ENCODE measurements at regions not wholly inside any gene's neighbourhood (a gene's known extent, or its start where the extent isn't known, plus 50 kb on each side); places are given as distances from the start of the nearest gene placed in this dataset.

DNA sequence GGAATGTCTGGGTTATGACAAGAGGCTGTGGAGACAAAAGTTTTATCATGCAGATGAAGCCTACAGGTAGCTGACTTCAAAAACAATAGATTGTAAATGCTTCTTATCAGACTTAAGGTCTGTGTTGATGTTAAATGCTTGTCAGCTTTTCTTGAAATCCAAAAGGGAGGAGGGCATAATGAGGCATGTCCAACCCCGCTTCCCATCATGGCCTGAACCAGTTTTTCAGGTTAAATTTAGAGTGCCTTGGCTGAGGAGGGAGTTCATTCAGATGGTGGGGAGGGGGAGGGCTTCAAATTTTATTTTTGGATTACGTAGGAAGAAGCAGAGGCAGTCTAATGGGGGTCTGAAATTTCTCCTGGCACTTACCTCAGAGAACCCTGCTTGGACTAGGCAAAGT is 207.7 kb upstream of the HDX start:
- Histone ChIP-seq H3K9me3 (ENCODE audit: control insufficient read depth, insufficient read depth, low read depth, low read length) (no peaks in the 10 kb centered on the region), H3K4me1 (ENCODE audit: control insufficient read depth, insufficient read depth, low read length) (no peaks in the 10 kb centered on the region), H3K4me3 (ENCODE audit: low read depth, low read length) (no peak overlapping the region), H3K36me3 (ENCODE audit: control insufficient read depth in 2 of 2, insufficient read depth in 1 of 2, low read length in 2 of 2) (no peaks in the 10 kb centered on the region), H3K27ac (ENCODE audit: extremely low read depth, low read depth, low read length) (no peak overlapping the region)
- POLR2A ChIA-PET, result no interaction called here
- CTCF ChIA-PET, result no interaction called here
- TF ChIP-seq ZNF521 (tag by site-specific recombination; IDR thresholded peaks at IDR 0.05) (no peak), ZNF169 (tag by site-specific recombination; IDR thresholded peaks at IDR 0.05) (no peak), ZFP37 (tag by site-specific recombination; IDR thresholded peaks at IDR 0.05) (no peak), ZNF514 (tag by site-specific recombination; IDR thresholded peaks at IDR 0.05) (no peak), ZNF114 (tag by site-specific recombination; IDR thresholded peaks at IDR 0.05) (no peak), ZNF530 (tag by site-specific recombination; IDR thresholded peaks at IDR 0.05; ENCODE audit: low read depth) (no peak), TCF7L2 (IDR thresholded peaks at IDR 0.05; ENCODE audit: borderline replicate concordance, low read depth, low read length) (no peak), ZFHX2 (tag by site-specific recombination; conservative IDR thresholded peaks at IDR 0.05) (no peak), ZSCAN30 (tag by site-specific recombination; IDR thresholded peaks at IDR 0.05) (no peak), ZNF670 (tag by site-specific recombination; IDR thresholded peaks at IDR 0.05; ENCODE audit: low read depth) (no peak), GLI2 (tag by site-specific recombination; IDR thresholded peaks at IDR 0.05; ENCODE audit: borderline replicate concordance, low read depth) (no peak), ZNF140 (tag by site-specific recombination; IDR thresholded peaks at IDR 0.05) (no peak), GLIS1 (tag by site-specific recombination; IDR thresholded peaks at IDR 0.05) (no peak), ZBTB48 (tag by site-specific recombination; IDR thresholded peaks at IDR 0.05) (no peak)
- TF ChIP-seq, protein P1, sequence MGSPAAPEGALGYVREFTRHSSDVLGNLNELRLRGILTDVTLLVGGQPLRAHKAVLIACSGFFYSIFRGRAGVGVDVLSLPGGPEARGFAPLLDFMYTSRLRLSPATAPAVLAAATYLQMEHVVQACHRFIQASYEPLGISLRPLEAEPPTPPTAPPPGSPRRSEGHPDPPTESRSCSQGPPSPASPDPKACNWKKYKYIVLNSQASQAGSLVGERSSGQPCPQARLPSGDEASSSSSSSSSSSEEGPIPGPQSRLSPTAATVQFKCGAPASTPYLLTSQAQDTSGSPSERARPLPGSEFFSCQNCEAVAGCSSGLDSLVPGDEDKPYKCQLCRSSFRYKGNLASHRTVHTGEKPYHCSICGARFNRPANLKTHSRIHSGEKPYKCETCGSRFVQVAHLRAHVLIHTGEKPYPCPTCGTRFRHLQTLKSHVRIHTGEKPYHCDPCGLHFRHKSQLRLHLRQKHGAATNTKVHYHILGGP (tag by site-specific recombination; IDR thresholded peaks at IDR 0.05), result no peak
- TF ChIP-seq, protein P2, sequence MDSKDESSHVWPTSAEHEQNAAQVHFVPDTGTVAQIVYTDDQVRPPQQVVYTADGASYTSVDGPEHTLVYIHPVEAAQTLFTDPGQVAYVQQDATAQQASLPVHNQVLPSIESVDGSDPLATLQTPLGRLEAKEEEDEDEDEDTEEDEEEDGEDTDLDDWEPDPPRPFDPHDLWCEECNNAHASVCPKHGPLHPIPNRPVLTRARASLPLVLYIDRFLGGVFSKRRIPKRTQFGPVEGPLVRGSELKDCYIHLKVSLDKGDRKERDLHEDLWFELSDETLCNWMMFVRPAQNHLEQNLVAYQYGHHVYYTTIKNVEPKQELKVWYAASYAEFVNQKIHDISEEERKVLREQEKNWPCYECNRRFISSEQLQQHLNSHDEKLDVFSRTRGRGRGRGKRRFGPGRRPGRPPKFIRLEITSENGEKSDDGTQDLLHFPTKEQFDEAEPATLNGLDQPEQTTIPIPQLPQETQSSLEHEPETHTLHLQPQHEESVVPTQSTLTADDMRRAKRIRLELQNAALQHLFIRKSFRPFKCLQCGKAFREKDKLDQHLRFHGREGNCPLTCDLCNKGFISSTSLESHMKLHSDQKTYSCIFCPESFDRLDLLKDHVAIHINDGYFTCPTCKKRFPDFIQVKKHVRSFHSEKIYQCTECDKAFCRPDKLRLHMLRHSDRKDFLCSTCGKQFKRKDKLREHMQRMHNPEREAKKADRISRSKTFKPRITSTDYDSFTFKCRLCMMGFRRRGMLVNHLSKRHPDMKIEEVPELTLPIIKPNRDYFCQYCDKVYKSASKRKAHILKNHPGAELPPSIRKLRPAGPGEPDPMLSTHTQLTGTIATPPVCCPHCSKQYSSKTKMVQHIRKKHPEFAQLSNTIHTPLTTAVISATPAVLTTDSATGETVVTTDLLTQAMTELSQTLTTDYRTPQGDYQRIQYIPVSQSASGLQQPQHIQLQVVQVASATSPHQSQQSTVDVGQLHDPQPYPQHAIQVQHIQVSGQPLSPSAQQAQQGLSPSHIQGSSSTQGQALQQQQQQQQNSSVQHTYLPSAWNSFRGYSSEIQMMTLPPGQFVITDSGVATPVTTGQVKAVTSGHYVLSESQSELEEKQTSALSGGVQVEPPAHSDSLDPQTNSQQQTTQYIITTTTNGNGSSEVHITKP (tag by site-specific recombination; IDR thresholded peaks at IDR 0.05), result no peak
- TF ChIP-seq, protein P3, sequence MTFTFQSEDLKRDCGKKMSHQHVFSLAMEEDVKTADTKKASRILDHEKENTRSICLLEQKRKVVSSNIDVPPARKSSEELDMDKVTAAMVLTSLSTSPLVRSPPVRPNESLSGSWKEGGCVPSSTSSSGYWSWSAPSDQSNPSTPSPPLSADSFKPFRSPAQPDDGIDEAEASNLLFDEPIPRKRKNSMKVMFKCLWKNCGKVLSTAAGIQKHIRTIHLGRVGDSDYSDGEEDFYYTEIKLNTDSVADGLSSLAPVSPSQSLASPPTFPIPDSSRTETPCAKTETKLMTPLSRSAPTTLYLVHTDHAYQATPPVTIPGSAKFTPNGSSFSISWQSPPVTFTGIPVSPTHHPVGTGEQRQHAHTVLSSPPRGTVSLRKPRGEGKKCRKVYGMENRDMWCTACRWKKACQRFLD (tag by site-specific recombination; IDR thresholded peaks at IDR 0.05), result no peak

DNA sequence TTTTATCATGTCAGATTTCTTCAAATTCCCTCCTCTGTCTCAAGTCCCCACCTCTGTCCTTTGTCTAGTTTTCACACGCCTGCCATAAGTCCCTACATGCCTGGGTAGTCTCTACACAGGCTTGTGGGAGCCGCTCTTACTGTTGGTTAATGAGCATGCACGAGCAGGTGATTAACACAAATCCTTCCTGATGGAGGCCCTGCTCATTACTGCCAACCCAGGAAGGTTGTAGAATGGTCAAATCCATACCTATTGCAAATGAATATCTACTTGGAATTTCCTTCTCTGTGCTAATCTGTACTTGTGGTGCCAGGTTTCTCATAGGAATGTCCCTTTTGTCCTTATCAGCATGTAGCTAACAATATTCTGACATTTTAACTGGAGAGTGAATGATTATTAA is 208.4 kb upstream of the HDX start:
- H3K9me3 ChIP-seq (ENCODE audit: control insufficient read depth, insufficient read depth, low read depth, low read length), result no peaks in the 10 kb centered on the region
- H3K4me3 ChIP-seq (ENCODE audit: low read depth, low read length), result no peak overlapping the region
- no peaks in the 10 kb centered on the region for H3K4me1 ChIP-seq (ENCODE audit: control insufficient read depth, insufficient read depth, low read length)
- ChIA-PET CTCF (no interaction called here), POLR2A (no interaction called here)
- no peak overlapping the region for H3K27ac ChIP-seq (ENCODE audit: extremely low read depth, low read depth, low read length)
- H3K36me3 ChIP-seq (ENCODE audit: control insufficient read depth in 2 of 2, insufficient read depth in 1 of 2, low read length in 2 of 2), result no peaks in the 10 kb centered on the region
- TF ChIP-seq ZNF2 (tag by site-specific recombination; IDR thresholded peaks at IDR 0.05) (no peak), ZIC2 (tag by site-specific recombination; IDR thresholded peaks at IDR 0.05) (no peak), ZNF560 (tag by site-specific recombination; IDR thresholded peaks at IDR 0.05; ENCODE audit: borderline replicate concordance) (no peak), ZNF654 (tag by site-specific recombination; IDR thresholded peaks at IDR 0.05; ENCODE audit: low read depth) (no peak), ZXDB (tag by site-specific recombination; IDR thresholded peaks at IDR 0.05) (no peak), ZNF274 (IDR thresholded peaks at IDR 0.05; ENCODE audit: low read length) (no peak), ZNF274 (tag by site-specific recombination; IDR thresholded peaks at IDR 0.05; ENCODE audit: borderline replicate concordance) (no peak), YY1 (tag by site-specific recombination; IDR thresholded peaks at IDR 0.05) (no peak), ZNF596 (tag by site-specific recombination; IDR thresholded peaks at IDR 0.05) (no peak), ZNF48 (tag by site-specific recombination; IDR thresholded peaks at IDR 0.05) (no peak)
- TF ChIP-seq, protein P4, sequence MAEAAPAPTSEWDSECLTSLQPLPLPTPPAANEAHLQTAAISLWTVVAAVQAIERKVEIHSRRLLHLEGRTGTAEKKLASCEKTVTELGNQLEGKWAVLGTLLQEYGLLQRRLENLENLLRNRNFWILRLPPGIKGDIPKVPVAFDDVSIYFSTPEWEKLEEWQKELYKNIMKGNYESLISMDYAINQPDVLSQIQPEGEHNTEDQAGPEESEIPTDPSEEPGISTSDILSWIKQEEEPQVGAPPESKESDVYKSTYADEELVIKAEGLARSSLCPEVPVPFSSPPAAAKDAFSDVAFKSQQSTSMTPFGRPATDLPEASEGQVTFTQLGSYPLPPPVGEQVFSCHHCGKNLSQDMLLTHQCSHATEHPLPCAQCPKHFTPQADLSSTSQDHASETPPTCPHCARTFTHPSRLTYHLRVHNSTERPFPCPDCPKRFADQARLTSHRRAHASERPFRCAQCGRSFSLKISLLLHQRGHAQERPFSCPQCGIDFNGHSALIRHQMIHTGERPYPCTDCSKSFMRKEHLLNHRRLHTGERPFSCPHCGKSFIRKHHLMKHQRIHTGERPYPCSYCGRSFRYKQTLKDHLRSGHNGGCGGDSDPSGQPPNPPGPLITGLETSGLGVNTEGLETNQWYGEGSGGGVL (tag by site-specific recombination; IDR thresholded peaks at IDR 0.05), result no peak
- TF ChIP-seq, protein P5, sequence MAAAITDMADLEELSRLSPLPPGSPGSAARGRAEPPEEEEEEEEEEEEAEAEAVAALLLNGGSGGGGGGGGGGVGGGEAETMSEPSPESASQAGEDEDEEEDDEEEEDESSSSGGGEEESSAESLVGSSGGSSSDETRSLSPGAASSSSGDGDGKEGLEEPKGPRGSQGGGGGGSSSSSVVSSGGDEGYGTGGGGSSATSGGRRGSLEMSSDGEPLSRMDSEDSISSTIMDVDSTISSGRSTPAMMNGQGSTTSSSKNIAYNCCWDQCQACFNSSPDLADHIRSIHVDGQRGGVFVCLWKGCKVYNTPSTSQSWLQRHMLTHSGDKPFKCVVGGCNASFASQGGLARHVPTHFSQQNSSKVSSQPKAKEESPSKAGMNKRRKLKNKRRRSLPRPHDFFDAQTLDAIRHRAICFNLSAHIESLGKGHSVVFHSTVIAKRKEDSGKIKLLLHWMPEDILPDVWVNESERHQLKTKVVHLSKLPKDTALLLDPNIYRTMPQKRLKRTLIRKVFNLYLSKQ (tag by site-specific recombination; IDR thresholded peaks at IDR 0.05; ENCODE audit: borderline replicate concordance), result no peak
